HG03196 (cell line): ENCODE measurements at regions not wholly inside any gene's neighbourhood (a gene's known extent, or its start where the extent isn't known, plus 50 kb on each side); places are given as distances from the start of the nearest gene placed in this dataset.

Experiments used
- ATAC-seq: cut with Tn5 transposase; IDR thresholded peaks from one replicate; pipeline ENCODE4 v1.9.1; 2021; ENCODE audit not compliant: unreplicated experiment

GRCh38 chr1:34688006-34688741 is 66.7 kb upstream of the GJB5 start:
- no peak for ATAC-seq

GRCh38 chr1:34690269-34690668 is 64.6 kb upstream of the GJB5 start:
- ATAC-seq = no peak

GRCh38 chr1:34693081-34693480 is 61.8 kb upstream of the GJB5 start:
- ATAC-seq = no peak

GRCh38 chr1:34694383-34694782 is 60.5 kb upstream of the GJB5 start:
- ATAC-seq = no peak

- no peak for ATAC-seq
Measured at GRCh38 chr1:34695580-34695979, 59.3 kb upstream of the GJB5 start.

- ATAC-seq = no peak
Measured at GRCh38 chr1:34696230-34696629, 58.6 kb upstream of the GJB5 start.

GRCh38 chr1:34696981-34697380 is 57.9 kb upstream of the GJB5 start:
- ATAC-seq = no peak

GRCh38 chr1:34697818-34698217 is 57.0 kb upstream of the GJB5 start:
- ATAC-seq = no peak

- no peak for ATAC-seq
Measured at GRCh38 chr1:34701326-34702060, 53.4 kb upstream of the GJB5 start.
